ENCODE measurements at regions not wholly inside any gene's neighbourhood (a gene's known extent, or its start where the extent isn't known, plus 50 kb on each side); places are given as distances from the start of the nearest gene placed in this dataset.
"Not testable (repeated sequence)": the region's sequence is repeated elsewhere in the genome, so short reads cannot be mapped to it uniquely, and the experiment has no call there.

DNA sequence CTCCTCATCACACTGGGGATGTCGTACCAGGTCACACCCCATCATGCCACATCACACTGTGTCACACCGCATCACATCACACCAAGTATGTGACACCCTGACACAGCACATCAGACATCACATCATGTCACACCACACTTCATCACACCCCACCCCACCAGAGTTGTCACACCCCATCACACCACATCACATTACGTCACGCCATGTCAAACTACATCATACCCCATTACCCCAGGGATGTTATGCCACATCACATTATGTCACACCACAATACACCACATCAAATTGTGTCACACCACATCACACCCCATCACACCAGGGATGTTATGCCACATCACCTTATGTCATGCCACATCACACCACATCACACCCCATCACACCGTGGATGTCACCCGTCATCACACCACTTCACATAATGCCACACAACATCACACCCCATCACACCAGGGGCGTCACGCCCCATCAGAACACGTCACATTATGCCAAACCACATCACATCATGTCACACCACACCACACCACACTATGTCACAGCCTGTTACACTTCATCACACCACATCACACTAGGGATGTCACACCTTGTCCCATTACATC lies 133.6 kb downstream of the TMEM121 start:
- intact Hi-C loops (cut with micrococcal nuclease) = no loop called here
- Mint-ChIP-seq H3K27ac (no peak overlapping the region), H3K36me3 (ENCODE audit: low read depth) (no peaks in the 10 kb centered on the region), H3K27me3 (no peaks in the 10 kb centered on the region), H3K9me3 (peaks cover 11% of the 10 kb centered on the region), H3K4me3 (no peak overlapping the region), H3K4me1 (ENCODE audit: low read depth) (no peaks in the 10 kb centered on the region)
- CTCF ChIA-PET = no interaction called here
- DNase-seq (no peak), ATAC-seq (no peak)
- TF ChIP-seq, protein P1, sequence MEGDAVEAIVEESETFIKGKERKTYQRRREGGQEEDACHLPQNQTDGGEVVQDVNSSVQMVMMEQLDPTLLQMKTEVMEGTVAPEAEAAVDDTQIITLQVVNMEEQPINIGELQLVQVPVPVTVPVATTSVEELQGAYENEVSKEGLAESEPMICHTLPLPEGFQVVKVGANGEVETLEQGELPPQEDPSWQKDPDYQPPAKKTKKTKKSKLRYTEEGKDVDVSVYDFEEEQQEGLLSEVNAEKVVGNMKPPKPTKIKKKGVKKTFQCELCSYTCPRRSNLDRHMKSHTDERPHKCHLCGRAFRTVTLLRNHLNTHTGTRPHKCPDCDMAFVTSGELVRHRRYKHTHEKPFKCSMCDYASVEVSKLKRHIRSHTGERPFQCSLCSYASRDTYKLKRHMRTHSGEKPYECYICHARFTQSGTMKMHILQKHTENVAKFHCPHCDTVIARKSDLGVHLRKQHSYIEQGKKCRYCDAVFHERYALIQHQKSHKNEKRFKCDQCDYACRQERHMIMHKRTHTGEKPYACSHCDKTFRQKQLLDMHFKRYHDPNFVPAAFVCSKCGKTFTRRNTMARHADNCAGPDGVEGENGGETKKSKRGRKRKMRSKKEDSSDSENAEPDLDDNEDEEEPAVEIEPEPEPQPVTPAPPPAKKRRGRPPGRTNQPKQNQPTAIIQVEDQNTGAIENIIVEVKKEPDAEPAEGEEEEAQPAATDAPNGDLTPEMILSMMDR (IDR thresholded peaks at IDR 0.05) = no peak
- POLR2A ChIA-PET = no interaction called here

DNA sequence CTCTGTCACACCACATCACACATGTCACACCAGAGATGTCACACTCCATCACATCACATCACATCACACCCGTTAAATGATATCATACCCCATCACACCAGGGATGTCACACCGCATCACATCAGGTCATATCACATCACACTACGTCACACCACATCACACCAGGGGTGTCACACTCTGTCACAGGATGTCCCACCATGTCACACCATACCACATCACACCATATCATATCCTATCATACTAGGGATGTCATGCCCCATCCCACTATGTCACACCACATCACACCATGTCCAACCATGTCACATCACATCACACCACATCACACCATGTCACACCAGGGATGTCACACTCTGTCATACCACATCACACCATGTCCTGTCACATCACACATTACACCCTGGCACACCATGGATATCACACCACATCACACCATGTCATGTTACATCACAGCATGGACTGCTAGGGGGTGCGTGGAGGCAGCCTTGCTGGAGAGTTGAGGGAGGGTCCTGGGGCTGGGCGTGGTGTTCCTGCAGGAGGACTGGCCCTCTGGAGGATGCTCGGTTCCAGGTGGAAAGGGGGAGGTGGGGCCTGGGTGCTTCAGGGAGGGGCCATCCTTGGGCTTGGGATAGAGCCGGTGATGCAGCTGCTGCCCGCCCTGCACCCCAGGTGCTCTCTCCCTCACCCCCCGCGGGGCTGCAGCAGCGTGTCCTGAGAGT lies 134.6 kb downstream of the TMEM121 start:
- Mint-ChIP-seq H3K27ac (no peak overlapping the region), H3K4me1 (ENCODE audit: low read depth) (no peaks in the 10 kb centered on the region), H3K4me3 (no peak overlapping the region), H3K36me3 (ENCODE audit: low read depth) (no peaks in the 10 kb centered on the region), H3K27me3 (no peaks in the 10 kb centered on the region), H3K9me3 (peaks cover 11% of the 10 kb centered on the region)
- POLR2A ChIA-PET = no interaction called here
- ATAC-seq (no peak), DNase-seq (no peak)
- TF ChIP-seq, protein P1 (IDR thresholded peaks at IDR 0.05) = no peak
- intact Hi-C loops (cut with micrococcal nuclease) = no loop called here
- CTCF ChIA-PET = no interaction called here

GRCh38 chr14:105662043-105662442 lies 135.7 kb downstream of the TMEM121 start:
- H3K4me1 Mint-ChIP-seq (ENCODE audit: low read depth); ATAC-seq; POLR2A ChIA-PET; H3K27ac Mint-ChIP-seq; H3K36me3 Mint-ChIP-seq (ENCODE audit: low read depth); intact Hi-C loops (cut with micrococcal nuclease); CTCF ChIA-PET; DNase-seq; H3K27me3 Mint-ChIP-seq; H3K4me3 Mint-ChIP-seq: not testable (repeated sequence)
- peaks cover 11% of the 10 kb centered on the region for H3K9me3 Mint-ChIP-seq

DNA sequence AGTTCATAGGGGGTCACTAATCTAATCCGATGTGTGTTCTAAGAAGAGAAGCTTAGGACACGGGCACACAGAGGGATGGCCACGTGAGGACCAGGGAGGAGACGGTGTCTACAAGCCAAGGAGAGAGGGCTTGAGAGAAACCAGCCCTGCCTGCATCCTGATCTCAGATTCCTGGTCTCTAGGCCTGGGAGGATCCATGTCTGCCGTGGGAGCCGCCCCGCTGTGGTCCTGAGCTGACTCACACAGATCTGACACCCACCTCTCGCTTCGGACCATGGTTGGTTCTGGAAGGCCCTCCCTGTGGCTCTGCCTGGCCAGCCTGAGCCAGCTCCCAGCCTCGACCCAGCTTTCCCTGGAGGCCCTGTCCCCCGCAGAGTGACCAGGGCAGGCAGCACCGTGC lies 136.2 kb downstream of the TMEM121 start:
- H3K27ac Mint-ChIP-seq; DNase-seq; intact Hi-C loops (cut with micrococcal nuclease); POLR2A ChIA-PET; CTCF ChIA-PET; H3K4me3 Mint-ChIP-seq; H3K4me1 Mint-ChIP-seq (ENCODE audit: low read depth); ATAC-seq; H3K36me3 Mint-ChIP-seq (ENCODE audit: low read depth); H3K27me3 Mint-ChIP-seq: not testable (repeated sequence)
- H3K9me3 Mint-ChIP-seq = peaks cover 11% of the 10 kb centered on the region

DNA sequence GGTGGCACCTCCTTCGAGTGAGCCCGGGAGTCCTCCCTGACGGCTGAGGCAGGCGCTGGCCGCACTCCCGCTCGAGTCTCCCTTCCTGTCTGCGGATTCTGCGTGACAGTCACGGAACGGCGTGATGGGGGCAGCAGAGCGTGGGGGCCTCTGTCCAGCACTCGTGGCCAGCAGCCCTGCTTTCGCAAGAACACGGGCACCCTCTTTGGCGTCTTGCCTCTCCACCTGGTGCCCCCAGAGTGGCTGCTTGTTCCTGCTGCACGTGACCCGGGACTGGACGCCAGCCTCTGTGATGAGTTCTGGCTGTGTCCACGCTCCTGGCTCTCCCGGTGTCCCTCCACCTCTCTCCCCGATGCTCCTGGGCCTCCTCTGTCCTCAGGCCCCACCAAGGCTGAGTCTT lies 136.9 kb downstream of the TMEM121 start:
- intact Hi-C loops (cut with micrococcal nuclease); CTCF ChIA-PET; H3K27ac Mint-ChIP-seq; POLR2A ChIA-PET; H3K4me1 Mint-ChIP-seq (ENCODE audit: low read depth); H3K27me3 Mint-ChIP-seq; H3K4me3 Mint-ChIP-seq; DNase-seq; H3K36me3 Mint-ChIP-seq (ENCODE audit: low read depth); ATAC-seq: not testable (repeated sequence)
- peaks cover 11% of the 10 kb centered on the region for H3K9me3 Mint-ChIP-seq

GRCh38 chr14:105663818-105664596 lies 137.6 kb downstream of the TMEM121 start:
- H3K27me3 Mint-ChIP-seq = not testable (repeated sequence)

DNA sequence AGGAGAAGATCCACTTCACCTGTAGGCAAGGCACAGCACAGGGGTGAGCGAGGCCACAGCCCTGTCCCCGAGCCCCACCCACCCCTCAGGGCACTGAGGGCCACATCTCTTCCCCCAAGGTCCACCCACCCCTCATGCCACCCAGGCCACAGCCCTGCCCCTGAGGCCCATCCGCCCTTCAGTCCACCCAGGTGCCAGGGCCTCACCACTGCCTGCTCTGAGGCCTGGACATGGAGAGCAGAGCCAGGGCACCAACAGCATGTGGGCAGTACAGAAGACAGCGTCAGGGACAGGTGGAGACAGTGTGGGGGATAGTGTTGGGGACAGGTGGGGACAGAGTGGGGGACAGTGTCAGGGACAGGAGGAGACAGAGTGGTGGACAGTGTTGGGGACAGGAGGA lies 138.3 kb downstream of the TMEM121 start:
- Mint-ChIP-seq H3K27me3 (peaks cover 3% of the 10 kb centered on the region), H3K9me3 (peaks cover 8% of the 10 kb centered on the region), H3K27ac (no peak overlapping the region), H3K4me1 (ENCODE audit: low read depth) (no peaks in the 10 kb centered on the region), H3K4me3 (no peak overlapping the region), H3K36me3 (ENCODE audit: low read depth) (no peaks in the 10 kb centered on the region)
- ChIA-PET POLR2A (no interaction called here), CTCF (no interaction called here)
- no peak for DNase-seq
- ATAC-seq = no peak
- TF ChIP-seq, protein P1 (IDR thresholded peaks at IDR 0.05) = no peak
- intact Hi-C loops (cut with micrococcal nuclease) = no loop called here

More at GRCh38 chr14:105663818-105664596, 137.6 kb downstream of the TMEM121 start:
- DNase-seq; ATAC-seq; H3K9me3 Mint-ChIP-seq; H3K4me1 Mint-ChIP-seq (ENCODE audit: low read depth); CTCF ChIA-PET; intact Hi-C loops (cut with micrococcal nuclease); H3K4me3 Mint-ChIP-seq; POLR2A ChIA-PET; H3K36me3 Mint-ChIP-seq (ENCODE audit: low read depth); H3K27ac Mint-ChIP-seq: not testable (repeated sequence)
